ENCODE measurements at regions not wholly inside any gene's neighbourhood (a gene's known extent, or its start where the extent isn't known, plus 50 kb on each side); places are given as distances from the start of the nearest gene placed in this dataset.

GRCh38 chr10:58990693-58991092 is 185.8 kb upstream of the PHYHIPL start:
- ChIA-PET CTCF (no interaction called here), POLR2A (no interaction called here)
- TF ChIP-seq BHLHE40 (IDR thresholded peaks at IDR 0.05; ENCODE audit: borderline replicate concordance) (no peak), FOXA1 (IDR thresholded peaks at IDR 0.05) (no peak), SUZ12 (IDR thresholded peaks at IDR 0.05) (no peak), HDGF (IDR thresholded peaks at IDR 0.05; ENCODE audit: borderline replicate concordance) (no peak)
- DNase-seq (ENCODE audit: extremely low spot score), result no peak

- CTCF ChIA-PET, result no interaction called here
- DNase-seq (ENCODE audit: extremely low spot score), result no peak
- TF ChIP-seq ARNT (IDR thresholded peaks at IDR 0.05), result no peak
- TF ChIP-seq SUZ12 (IDR thresholded peaks at IDR 0.05), result no peak
- TF ChIP-seq L3MBTL2 (conservative IDR thresholded peaks at IDR 0.05), result no peak
- TF ChIP-seq NFRKB (IDR thresholded peaks at IDR 0.05), result no peak
- TF ChIP-seq LEF1 (IDR thresholded peaks at IDR 0.05; ENCODE audit: borderline replicate concordance), result no peak
- no peak for TF ChIP-seq HDGF (IDR thresholded peaks at IDR 0.05; ENCODE audit: borderline replicate concordance)
- TF ChIP-seq FOXK2 (IDR thresholded peaks at IDR 0.05), result no peak
- TF ChIP-seq FOXM1 (IDR thresholded peaks at IDR 0.05; ENCODE audit: borderline replicate concordance), result no peak
- no peak for TF ChIP-seq CTBP1 (IDR thresholded peaks at IDR 0.05; ENCODE audit: borderline replicate concordance)
- no peak for TF ChIP-seq SP1 (IDR thresholded peaks at IDR 0.05)
- TF ChIP-seq PKNOX1 (IDR thresholded peaks at IDR 0.05), result no peak
- no peak for TF ChIP-seq FOXA1 (IDR thresholded peaks at IDR 0.05)
- TF ChIP-seq ZNF384 (IDR thresholded peaks at IDR 0.05), result no peak
- no peak for TF ChIP-seq TARDBP (IDR thresholded peaks at IDR 0.05)
- no peak for TF ChIP-seq BHLHE40 (IDR thresholded peaks at IDR 0.05; ENCODE audit: borderline replicate concordance)
- no peak for TF ChIP-seq ELF4 (IDR thresholded peaks at IDR 0.05)
- POLR2A ChIA-PET, result no interaction called here
Observed at GRCh38 chr10:58991856-58992255, 184.6 kb upstream of the PHYHIPL start.

GRCh38 chr10:58992830-58993460 is 183.5 kb upstream of the PHYHIPL start:
- ChIA-PET POLR2A (no interaction called here), CTCF (no interaction called here)
- no peak for TF ChIP-seq ELF4 (IDR thresholded peaks at IDR 0.05)
- no peak for TF ChIP-seq CTBP1 (IDR thresholded peaks at IDR 0.05; ENCODE audit: borderline replicate concordance)
- TF ChIP-seq FOXK2 (IDR thresholded peaks at IDR 0.05), result no peak
- TF ChIP-seq BHLHE40 (IDR thresholded peaks at IDR 0.05; ENCODE audit: borderline replicate concordance), result no peak
- TF ChIP-seq L3MBTL2 (conservative IDR thresholded peaks at IDR 0.05), result no peak
- no peak for TF ChIP-seq SUZ12 (IDR thresholded peaks at IDR 0.05)
- TF ChIP-seq HDGF (IDR thresholded peaks at IDR 0.05; ENCODE audit: borderline replicate concordance), result no peak
- no peak for TF ChIP-seq TARDBP (IDR thresholded peaks at IDR 0.05)
- no peak for TF ChIP-seq ARNT (IDR thresholded peaks at IDR 0.05)
- TF ChIP-seq NFRKB (IDR thresholded peaks at IDR 0.05), result no peak
- TF ChIP-seq LEF1 (IDR thresholded peaks at IDR 0.05; ENCODE audit: borderline replicate concordance), result no peak
- TF ChIP-seq PKNOX1 (IDR thresholded peaks at IDR 0.05), result no peak
- TF ChIP-seq FOXM1 (IDR thresholded peaks at IDR 0.05; ENCODE audit: borderline replicate concordance), result no peak
- TF ChIP-seq FOXA1 (IDR thresholded peaks at IDR 0.05), result no peak
- DNase-seq (ENCODE audit: extremely low spot score), result no peak

- DNase-seq (ENCODE audit: extremely low spot score), result no peak
- no peak for TF ChIP-seq NFRKB (IDR thresholded peaks at IDR 0.05)
- no peak for TF ChIP-seq FOXM1 (IDR thresholded peaks at IDR 0.05; ENCODE audit: borderline replicate concordance)
- no peak for TF ChIP-seq PKNOX1 (IDR thresholded peaks at IDR 0.05)
- no peak for TF ChIP-seq LEF1 (IDR thresholded peaks at IDR 0.05; ENCODE audit: borderline replicate concordance)
- POLR2A ChIA-PET, result no interaction called here
- CTCF ChIA-PET, result no interaction called here
Observed at GRCh38 chr10:58993480-58994221, 182.8 kb upstream of the PHYHIPL start.

GRCh38 chr10:58994226-58995057 is 182.0 kb upstream of the PHYHIPL start:
- DNase-seq (ENCODE audit: extremely low spot score), result no peak
- TF ChIP-seq CTBP1 (IDR thresholded peaks at IDR 0.05; ENCODE audit: borderline replicate concordance) (no peak), SP1 (IDR thresholded peaks at IDR 0.05) (no peak), FOXA1 (IDR thresholded peaks at IDR 0.05) (no peak)
- CTCF ChIA-PET, result no interaction called here
- POLR2A ChIA-PET, result no interaction called here

- CTCF ChIA-PET, result no interaction called here
- TF ChIP-seq FOXM1 (IDR thresholded peaks at IDR 0.05; ENCODE audit: borderline replicate concordance) (no peak), FOXA1 (IDR thresholded peaks at IDR 0.05) (no peak), FOXK2 (IDR thresholded peaks at IDR 0.05) (no peak), TARDBP (IDR thresholded peaks at IDR 0.05) (no peak), SP1 (IDR thresholded peaks at IDR 0.05) (no peak), LEF1 (IDR thresholded peaks at IDR 0.05; ENCODE audit: borderline replicate concordance) (no peak), HDGF (IDR thresholded peaks at IDR 0.05; ENCODE audit: borderline replicate concordance) (no peak), BHLHE40 (IDR thresholded peaks at IDR 0.05; ENCODE audit: borderline replicate concordance) (no peak)
- DNase-seq (ENCODE audit: extremely low spot score), result no peak
- POLR2A ChIA-PET, result no interaction called here
Observed at GRCh38 chr10:58995058-58995596, 181.3 kb upstream of the PHYHIPL start.
